GM06990 (cell line): ENCODE measurements at regions not wholly inside any gene's neighbourhood (a gene's known extent, or its start where the extent isn't known, plus 50 kb on each side); places are given as distances from the start of the nearest gene placed in this dataset.

Experiments
- DNase-seq: peaks from one replicate; pipeline ENCODE4 v3.0.0-alpha.2; 2011; ENCODE audit not compliant: insufficient read length; ENCODE audit errors: extremely low read depth
- H3K27me3 ChIP-seq: replicated peaks from 2 replicates; pipeline ENCODE4 v1.6.0; 2011; ENCODE audit warnings: low read length; ENCODE audit not compliant: control insufficient read depth, insufficient read depth
- H3K36me3 ChIP-seq: 2 replicates; pipeline ENCODE4 v1.5.1; 2011; ENCODE audit warnings: low read length; ENCODE audit not compliant: control insufficient read depth, insufficient read depth
- H3K4me3 ChIP-seq: replicated peaks from 2 replicates; pipeline ENCODE4 v1.5.1; 2011; ENCODE audit warnings: low read depth, mild to moderate bottlenecking, control low read depth, low read length
- TF ChIP-seq, protein P1 (sequence below): IDR thresholded peaks from 2 replicates; pipeline ENCODE4 v1.5.1; 2011; ENCODE audit warnings: low read length, control low read depth, mild to moderate bottlenecking, inconsistent platforms; ENCODE audit not compliant: insufficient read depth, poor library complexity, severe bottlenecking

DNA sequence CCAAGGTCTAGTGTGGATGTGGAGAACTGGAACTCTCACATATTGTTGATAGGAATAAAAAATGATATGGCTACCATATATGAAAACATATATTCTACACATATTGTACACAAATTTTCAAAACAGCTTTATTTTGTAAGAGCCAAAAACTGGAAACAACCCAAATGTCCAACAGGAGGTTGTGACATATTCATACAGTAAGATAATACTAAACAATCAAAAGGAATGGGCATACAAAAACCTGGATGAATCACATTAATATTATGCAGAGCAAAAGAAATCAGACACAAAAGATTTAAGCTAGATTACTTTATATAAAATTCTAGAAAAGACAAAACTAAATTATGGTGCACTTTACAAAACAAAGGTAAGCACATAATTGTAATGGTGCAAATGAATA is 223.9 kb downstream of the SIM1 start:
- TF ChIP-seq, protein P1, sequence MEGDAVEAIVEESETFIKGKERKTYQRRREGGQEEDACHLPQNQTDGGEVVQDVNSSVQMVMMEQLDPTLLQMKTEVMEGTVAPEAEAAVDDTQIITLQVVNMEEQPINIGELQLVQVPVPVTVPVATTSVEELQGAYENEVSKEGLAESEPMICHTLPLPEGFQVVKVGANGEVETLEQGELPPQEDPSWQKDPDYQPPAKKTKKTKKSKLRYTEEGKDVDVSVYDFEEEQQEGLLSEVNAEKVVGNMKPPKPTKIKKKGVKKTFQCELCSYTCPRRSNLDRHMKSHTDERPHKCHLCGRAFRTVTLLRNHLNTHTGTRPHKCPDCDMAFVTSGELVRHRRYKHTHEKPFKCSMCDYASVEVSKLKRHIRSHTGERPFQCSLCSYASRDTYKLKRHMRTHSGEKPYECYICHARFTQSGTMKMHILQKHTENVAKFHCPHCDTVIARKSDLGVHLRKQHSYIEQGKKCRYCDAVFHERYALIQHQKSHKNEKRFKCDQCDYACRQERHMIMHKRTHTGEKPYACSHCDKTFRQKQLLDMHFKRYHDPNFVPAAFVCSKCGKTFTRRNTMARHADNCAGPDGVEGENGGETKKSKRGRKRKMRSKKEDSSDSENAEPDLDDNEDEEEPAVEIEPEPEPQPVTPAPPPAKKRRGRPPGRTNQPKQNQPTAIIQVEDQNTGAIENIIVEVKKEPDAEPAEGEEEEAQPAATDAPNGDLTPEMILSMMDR = no peak
- Histone ChIP-seq H3K4me3 (no peak overlapping the region), H3K36me3 (no peaks in the 10 kb centered on the region), H3K27me3 (no peaks in the 10 kb centered on the region)
- DNase-seq = no peak

DNA sequence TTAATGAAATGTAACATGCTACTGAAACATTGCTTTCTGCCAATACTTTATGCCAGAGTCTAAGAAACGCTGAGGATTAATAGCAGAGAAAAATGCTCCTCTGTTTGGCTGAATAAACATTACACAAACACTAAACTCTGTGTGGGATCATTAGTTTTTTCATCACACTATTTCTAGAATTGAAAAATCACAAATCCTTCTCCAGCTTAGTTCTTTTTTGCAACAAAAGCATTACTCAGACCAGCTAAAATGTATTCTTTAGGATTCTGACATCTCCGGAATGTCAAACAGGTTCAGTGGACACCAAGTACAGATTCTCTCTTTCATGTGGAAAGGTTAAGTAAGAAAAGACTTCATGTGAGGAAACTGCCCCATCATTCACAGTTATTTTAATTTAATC is 226.9 kb downstream of the SIM1 start:
- H3K27me3 ChIP-seq = no peaks in the 10 kb centered on the region
- TF ChIP-seq, protein P1 = no peak

DNA sequence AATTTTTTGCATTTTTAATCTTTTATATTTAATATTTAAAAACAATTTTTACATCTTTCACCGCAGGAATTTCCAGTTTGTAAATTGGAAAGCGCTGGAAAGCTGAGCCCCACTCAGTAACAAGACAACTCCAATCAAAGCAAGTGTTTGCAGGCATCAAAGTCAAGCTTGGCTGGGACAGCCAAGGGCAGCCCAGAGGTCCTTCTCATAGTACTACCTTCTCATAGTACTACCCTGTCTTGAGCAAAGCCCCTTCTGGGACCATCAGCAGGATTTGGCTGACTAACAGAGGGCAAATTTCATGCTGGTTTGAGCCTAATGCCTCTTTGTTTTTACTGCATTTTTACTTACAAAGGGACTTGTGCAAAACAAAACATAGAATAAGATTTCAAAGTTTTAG is 228.3 kb downstream of the SIM1 start:
- TF ChIP-seq, protein P1 = no peak
- DNase-seq = no peak
- Histone ChIP-seq H3K27me3 (no peaks in the 10 kb centered on the region), H3K4me3 (no peak overlapping the region), H3K36me3 (no peaks in the 10 kb centered on the region)

More for the DNA sequence above, 226.9 kb downstream of the SIM1 start:
- Histone ChIP-seq H3K36me3 (no peaks in the 10 kb centered on the region), H3K4me3 (no peak overlapping the region)
- no peak for DNase-seq

DNA sequence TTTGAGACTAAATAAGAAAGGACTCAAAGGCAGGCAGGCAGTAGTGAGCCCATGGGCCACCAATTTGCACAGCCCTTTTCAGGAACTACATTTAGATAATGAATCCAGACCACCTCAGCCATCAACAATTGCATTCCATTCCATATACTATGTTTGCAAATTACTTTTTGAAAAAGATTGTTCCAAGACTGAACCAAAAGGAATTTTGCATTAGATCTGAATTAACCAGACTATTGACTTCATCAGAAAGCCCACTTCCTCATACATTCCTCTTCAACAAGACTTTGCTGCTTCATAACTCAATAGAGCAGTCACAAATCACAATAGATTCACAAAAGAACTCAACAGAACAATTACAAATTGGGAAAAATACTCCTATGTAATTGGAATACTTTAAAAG is 229.1 kb downstream of the SIM1 start:
- TF ChIP-seq, protein P1 = no peak
- Histone ChIP-seq H3K36me3 (no peaks in the 10 kb centered on the region), H3K27me3 (no peaks in the 10 kb centered on the region), H3K4me3 (no peak overlapping the region)
- DNase-seq = no peak

DNA sequence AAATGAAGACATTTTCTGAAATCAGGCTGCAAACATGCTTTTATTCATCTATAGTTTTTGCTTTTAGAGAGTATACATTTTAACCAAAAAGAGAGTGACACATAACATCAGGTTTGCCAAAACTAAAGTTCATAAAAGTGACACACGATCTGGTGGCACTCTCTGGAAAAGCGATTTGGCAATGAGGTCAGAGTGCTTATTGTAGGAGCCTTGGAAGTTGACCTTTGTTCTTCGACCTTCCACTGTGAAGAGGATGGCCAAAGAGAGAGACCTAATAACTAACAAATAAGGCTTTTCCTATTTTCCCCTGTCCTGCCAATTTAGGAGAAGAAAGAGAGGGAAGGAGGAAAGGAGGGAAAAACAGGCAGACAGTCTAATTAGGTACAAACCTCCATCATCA is 230.1 kb downstream of the SIM1 start:
- DNase-seq = no peak
- no peaks in the 10 kb centered on the region for H3K36me3 ChIP-seq
- no peaks in the 10 kb centered on the region for H3K27me3 ChIP-seq
- TF ChIP-seq, protein P1 = no peak
- no peak overlapping the region for H3K4me3 ChIP-seq
